SH-SY5Y (cell line): ENCODE measurements at regions not wholly inside any gene's neighbourhood (a gene's known extent, or its start where the extent isn't known, plus 50 kb on each side); places are given as distances from the start of the nearest gene placed in this dataset.

Experiments
- GATA2 ChIP-seq: IDR thresholded peaks from 2 replicates; pipeline ENCODE4 v1.6.1; 2011; ENCODE audit warnings: mild to moderate bottlenecking, low read depth, low read length
- GATA3 ChIP-seq: IDR thresholded peaks from 2 replicates; pipeline ENCODE4 v1.6.1; 2011; ENCODE audit warnings: low read depth, mild to moderate bottlenecking, low read length, moderate library complexity

DNA sequence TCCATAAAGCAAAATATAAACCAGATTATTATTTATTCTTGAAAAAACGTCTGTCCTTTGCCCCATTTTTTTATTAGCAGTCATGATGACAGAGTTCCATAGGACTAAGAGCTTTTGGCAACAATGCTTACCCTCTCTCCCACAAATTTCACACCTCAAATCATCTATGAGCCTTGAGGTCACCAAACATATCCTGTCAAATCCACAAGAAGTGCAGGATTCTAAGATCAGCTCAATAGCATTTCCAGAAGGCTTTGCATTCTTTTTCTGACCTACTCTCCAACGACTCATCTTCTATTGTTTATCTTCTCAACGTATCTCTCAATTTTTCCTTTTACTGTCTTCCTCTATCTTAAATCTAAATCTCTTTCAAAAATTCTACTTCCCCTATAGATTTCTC lies 619.1 kb upstream of the BCHE start:
- TF ChIP-seq GATA2 (no peak), GATA3 (no peak)

DNA sequence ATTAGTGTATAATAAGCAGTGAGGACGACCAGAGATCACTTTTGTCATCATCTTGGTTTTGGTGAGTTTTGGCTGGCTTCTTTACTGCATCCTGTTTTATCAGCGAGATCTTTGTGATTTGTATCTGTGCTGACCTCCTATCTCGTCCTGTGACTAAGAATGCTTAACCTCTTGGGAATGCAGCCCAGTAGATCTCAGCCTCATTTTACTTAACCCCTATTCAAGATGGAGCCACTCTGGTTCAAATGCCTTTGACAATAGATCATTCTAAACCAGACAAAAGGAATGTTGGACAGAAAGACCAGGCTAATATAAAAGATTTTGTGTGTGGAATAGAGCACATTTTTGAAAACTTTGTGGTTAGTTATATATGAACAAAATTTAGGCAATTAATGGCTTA lies 618.5 kb upstream of the BCHE start:
- no peak for TF ChIP-seq GATA2
- TF ChIP-seq GATA3: no peak

DNA sequence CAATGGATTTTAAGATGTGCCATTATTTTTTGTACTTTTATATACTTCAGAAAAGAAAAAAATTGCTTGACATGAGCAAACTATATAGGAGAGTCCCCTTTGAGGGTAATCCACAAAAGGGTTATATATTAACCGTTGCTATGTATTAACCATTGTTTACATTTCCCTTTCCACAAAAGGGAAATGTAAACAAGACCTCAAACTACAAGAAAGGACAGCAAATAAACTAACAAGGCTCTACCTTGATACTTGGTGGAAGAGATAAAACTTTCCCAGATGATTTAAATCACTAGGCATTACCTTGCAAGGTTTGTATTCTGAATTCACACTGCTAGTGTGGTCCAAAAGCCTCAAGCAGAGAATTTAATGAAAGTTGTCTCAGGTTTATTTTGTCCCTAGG lies 616.3 kb upstream of the BCHE start:
- TF ChIP-seq GATA2: no peak
- no peak for TF ChIP-seq GATA3

DNA sequence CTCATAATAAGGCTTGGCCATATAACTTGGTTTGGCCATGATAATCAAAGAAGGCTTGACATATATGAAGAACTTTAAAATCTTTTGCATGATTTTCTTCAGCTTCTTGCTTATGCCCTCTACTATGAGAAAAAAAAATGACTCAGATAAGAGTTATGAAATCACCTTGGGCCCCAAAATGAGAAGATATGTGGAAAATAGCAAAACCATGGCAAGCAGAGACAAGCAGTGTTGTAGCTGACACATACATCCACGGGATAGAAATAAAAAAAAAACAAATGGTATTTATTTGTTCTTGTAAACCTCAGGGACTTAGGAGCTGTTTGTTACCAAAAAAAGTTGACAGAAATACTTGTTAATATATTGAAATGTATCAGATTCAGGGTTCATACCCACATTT lies 614.8 kb upstream of the BCHE start:
- TF ChIP-seq GATA3 (no peak), GATA2 (no peak)

DNA sequence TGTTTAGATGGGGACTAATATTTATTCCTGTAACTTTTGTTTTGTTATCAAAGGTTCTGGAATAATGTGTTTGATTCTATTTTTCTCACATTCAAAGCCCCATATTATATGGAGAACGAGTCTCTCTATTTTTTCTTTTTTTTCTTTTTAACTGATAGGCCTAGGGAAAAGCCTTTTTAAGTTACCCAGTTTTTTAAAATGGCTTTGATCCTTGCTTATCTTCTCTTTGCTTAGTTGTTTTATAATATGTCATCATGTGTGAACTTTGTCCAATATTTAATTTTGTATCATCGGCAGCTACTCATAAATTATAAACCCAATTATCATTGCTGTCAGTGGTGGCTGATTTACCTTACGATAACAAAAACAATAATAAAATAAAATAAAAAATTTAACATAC lies 610.3 kb upstream of the BCHE start:
- TF ChIP-seq GATA3: no peak

DNA sequence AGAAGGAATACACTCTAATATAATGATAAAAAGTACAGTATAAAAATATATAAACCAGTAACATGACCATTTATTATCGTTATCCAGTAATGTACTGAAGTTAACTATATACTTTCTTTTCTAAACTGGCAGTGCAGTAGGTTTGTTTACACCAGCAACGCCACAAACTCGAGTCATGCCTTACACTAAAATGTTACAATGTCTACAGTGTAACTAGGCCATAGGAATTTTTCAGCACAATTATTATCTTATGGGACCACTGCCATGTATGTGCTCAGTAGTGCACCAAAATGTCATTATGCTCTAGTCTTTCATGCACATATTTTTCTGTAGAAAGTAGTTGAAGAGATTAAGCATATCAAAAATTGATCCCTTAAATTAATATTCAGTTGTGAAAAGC lies 609.8 kb upstream of the BCHE start:
- TF ChIP-seq GATA3 (no peak), GATA2 (no peak)

DNA sequence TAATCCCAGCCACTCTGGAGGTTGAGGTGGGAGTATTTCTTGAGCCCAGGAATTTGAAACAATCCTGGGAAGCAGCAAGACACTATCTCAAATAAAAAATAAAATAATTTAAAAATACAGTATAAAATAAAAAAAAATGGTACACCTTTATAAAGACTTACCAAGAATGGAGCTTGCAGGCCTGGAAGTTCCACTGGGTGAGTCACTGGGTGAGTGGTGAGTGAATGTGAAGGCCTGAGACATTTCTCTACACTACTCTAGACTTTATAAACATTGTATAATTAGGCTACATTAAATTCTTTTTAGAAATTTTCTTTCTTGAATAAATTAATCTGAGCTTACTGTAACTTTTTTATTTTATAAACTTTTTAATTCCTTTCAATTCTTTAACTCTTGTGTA lies 609.1 kb upstream of the BCHE start:
- TF ChIP-seq GATA3: no peak
- TF ChIP-seq GATA2: no peak

DNA sequence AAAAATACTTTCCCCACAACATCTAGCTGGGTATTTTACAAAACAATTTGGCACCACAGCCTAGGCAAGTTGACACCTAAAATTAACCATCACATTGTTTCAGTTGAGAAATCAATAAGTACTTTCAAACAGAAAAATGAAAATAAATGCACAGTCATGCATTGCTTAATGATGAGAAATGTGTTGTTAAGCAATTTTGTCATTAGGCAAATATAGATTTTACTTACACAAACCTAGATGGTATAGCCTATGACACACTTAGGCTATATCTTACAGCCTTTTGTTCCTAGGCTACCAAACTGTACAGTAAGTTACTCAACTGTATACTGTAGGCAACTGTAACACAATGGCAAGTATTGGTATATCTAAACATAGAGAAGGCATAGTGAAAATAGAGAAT lies 608.6 kb upstream of the BCHE start:
- TF ChIP-seq GATA2 (no peak), GATA3 (no peak)

DNA sequence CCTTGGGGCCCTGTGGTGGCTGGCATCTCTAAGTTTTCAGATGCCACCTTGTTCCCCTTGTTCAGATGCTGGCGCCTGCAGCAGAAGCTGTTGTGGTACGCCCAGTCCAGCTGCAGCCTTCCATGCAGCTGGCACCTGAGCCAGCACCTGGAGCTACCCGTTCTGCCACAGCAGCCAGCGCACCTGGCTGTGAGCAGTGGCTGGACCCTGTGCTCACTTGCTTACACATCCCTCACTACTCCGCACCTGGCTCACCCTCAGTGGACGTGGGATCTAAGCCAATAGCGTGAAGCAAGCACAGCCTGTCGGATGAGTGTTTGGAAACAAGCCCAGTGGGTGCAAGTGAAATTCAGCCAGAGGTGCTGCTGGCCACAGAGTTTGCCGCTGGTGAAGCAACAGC lies 607.5 kb upstream of the BCHE start:
- TF ChIP-seq GATA2: no peak
- TF ChIP-seq GATA3: no peak

DNA sequence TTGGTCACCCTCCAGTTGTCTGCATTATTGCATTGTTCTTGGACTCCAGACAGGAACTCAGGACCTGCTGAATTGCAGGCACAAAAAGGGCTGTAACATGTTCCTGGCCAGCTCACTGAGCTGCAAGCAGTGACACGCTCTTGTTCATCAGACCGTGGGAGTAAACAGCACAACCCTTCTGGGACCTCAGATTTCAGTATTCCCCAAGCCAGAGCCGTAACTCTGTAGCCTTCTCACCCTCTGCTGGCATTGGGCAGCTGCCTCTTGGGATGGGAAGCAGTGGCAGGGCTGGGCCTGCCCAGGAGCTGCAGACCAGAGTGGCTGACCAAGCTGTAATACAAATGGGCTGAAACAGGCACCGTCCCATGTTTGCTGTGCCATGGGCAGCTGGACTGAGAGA lies 607.1 kb upstream of the BCHE start:
- no peak for TF ChIP-seq GATA2
- no peak for TF ChIP-seq GATA3

DNA sequence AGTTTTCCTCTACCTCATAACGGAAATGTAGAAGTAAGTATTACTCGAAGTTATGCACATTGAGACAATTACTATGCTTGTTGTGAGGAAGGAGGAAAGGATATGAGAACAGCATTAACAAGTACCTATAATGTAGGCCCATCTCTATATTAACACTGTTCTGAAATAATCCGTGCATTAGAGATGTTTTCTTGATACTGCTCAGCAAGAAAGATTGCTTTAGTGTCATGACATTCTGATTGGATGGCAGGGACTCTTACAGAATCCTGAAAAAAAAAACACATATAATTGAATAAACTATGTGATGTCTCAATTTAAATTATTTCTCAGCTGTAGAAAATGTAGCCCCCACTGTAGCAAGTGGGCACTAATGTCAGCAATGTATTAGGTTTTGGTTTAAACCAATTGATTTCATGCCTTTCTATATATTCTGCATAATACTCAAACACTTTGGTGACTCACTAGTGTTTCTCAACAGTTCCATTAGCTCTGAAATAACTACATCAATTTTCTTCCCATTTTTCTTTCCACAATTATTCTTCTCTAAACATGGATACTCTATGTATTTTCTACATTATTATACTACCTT lies 598.3 kb upstream of the BCHE start:
- TF ChIP-seq GATA3 (no peak), GATA2 (no peak)

DNA sequence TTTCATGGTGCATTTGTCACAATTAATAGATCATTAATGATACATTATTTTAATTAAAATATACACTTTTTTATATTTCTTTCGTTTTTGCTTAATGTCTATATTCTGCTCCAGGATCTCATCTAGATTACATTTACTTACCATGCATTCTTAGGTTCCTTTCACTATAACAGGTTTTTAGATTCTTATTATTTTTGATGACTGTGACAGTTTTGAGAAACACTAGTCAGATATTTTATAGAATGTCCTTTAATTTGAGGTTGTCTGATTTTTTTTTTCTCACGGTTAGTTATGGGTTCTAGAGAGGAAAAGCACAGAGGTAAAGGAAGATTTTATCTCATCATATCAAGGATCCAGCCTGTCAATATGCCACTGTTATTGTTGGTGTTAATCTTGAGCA lies 595.8 kb upstream of the BCHE start:
- TF ChIP-seq GATA3 (no peak), GATA2 (no peak)

DNA sequence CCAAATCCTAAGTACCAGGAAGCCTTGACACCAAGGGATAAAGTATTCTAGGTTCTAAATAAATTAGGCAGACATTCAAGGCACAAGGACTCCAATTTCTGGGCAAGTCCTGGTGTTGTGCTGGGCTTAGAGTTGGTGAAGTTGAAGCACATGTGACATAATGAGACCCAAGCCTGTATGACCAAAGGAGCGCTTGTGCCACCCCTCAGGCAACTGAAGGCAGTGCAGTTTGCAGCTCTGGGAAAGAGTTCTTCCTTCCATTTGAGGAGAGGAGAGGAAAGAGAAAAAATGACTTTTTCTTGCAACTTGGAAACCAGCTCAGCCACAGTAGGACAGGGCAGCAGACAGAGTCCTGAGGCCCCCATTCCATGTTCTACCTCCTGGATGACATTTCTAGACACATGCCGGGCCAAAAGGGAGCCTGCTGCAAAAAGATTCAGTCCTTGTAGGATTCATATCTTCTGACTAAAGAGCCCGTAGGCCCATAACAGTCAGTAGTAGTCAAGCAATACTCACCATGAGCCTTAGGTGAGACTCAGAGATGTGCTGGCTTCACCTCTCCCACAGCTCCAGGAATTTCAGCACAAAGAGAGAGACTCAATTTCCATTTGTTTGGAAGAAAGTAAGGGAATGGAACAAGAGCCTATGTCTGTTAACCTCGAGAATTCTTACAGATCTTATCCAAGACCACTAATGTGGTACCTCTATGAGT lies 588.8 kb upstream of the BCHE start:
- TF ChIP-seq GATA3: no peak
- no peak for TF ChIP-seq GATA2

DNA sequence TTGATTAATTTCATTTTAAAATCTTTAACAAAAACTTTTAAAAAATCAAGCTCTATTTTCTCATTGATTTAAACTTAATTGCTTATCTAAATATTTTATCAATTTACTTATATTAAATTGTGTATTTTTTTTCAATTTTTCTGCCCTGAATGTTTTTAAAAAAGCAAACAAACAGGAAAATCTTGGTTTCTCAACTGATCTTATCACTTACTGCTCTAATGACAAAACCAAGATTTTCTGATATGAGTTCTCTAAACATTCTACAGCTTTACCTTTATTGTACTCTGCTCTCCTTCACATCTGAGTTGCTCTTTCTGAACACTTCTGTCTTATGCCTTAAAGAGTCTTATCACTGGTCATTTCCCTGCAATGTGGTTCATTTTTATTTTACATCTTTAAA lies 587.8 kb upstream of the BCHE start:
- TF ChIP-seq GATA2 (no peak), GATA3 (no peak)

DNA sequence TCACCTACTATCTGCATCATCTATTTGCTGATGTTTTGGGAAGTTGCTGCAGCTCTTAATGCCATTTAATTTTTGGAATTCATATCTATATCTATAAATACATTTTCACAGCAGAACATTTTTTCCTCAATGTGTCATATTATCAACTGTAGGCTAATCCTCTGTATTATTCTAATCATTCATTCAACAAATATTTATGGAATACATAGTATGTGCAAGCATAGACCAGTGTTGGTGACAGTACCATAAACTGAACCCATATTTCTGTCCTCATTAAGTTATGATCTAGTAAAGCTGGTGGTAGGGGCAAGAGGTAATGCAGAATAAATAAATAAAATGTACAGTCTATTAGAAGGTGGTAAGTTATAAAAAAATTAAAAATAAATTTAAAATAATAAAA lies 585.3 kb upstream of the BCHE start:
- TF ChIP-seq GATA3 (no peak), GATA2 (no peak)

DNA sequence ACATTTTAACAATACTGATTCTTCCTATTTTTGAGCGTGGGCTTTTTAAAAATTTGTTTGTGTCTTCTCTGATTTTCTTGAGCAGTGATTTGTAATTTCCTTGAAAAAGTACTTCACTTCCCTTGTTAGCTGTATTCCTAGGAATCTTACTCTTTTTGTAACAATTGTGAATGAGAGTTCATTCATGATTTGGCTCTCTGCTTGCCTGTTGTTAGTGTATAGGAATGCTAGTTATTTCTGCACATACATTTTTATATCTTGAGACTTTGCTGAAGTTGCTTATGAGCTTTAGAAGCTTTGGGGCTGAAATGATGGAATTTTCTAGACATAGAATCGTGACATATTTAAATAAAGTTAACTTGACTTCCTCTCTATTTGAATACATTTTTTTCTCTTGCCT lies 582.8 kb upstream of the BCHE start:
- TF ChIP-seq GATA3 (no peak), GATA2 (no peak)
